SK-N-SH (cell line): ENCODE measurements at regions not wholly inside any gene's neighbourhood (a gene's known extent, or its start where the extent isn't known, plus 50 kb on each side); places are given as distances from the start of the nearest gene placed in this dataset.

Source experiments
- CTCF ChIA-PET: fragments of 300-600, 350-600 bp; formaldehyde crosslinking; extraction: SDS; loops from one replicate; lab custom pipeline; 2021; lab: Yijun Ruan, JAX
- POLR2A ChIA-PET: fragments of 350-600 bp; sonication (Branson Sonifier 250); formaldehyde crosslinking; extraction: SDS; loops from one replicate; lab custom pipeline; 2020; ENCODE audit warnings: antibody characterized with exemption, inconsistent platforms; lab: Yijun Ruan, JAX
- DNase-seq: peaks from one replicate; pipeline ENCODE4 v3.0.0; 2012
- H2AFZ ChIP-seq: fragments of 200-600 bp; sonication (generic); 2 replicates; pipeline ENCODE4 v1.8.1; 2016; ENCODE audit warnings: antibody characterized with exemption, mild to moderate bottlenecking, low read depth
- H3F3A ChIP-seq: fragments of 200-600 bp; sonication (generic); replicated peaks from 2 replicates; pipeline ENCODE3; 2016; ENCODE audit warnings: antibody characterized with exemption, mild to moderate bottlenecking; ENCODE audit not compliant: insufficient read depth
- H3K27ac ChIP-seq, 2 experiments: fragments of 200-500 bp in 1 of 2; fragments of 200-600 bp in 1 of 2; sonication (Bioruptor generic) in 1 of 2; sonication (generic), shearing (Covaris generic) in 1 of 2; 2 replicates each; pipeline versions ENCODE4 v1.5.1 to v1.6.1; 2014 to 2016; ENCODE audit warnings: low read depth in 2 of 2, inconsistent platforms in 1 of 2, low read length in 1 of 2, mild to moderate bottlenecking in 1 of 2, mixed read lengths in 1 of 2
- H3K27me3 ChIP-seq: fragments of 200-600 bp; sonication (generic), shearing (Covaris generic); 2 replicates; pipeline ENCODE4 v1.6.1; 2016; ENCODE audit warnings: mixed run types; ENCODE audit not compliant: insufficient read depth
- H3K36me3 ChIP-seq, 2 experiments: fragments of 200-500 bp in 1 of 2; fragments of 200-600 bp in 1 of 2; sonication (Bioruptor generic) in 1 of 2; sonication (generic) in 1 of 2; replicated peaks in 1 of 2; 2 replicates each; pipeline versions ENCODE3 to v1.5.1; 2014 to 2016; ENCODE audit warnings: low read length in 1 of 2, mild to moderate bottlenecking in 1 of 2; ENCODE audit not compliant: insufficient read depth in 2 of 2, control insufficient read depth in 1 of 2
- H3K4me1 ChIP-seq, 2 experiments: fragments of 200-500 bp in 1 of 2; fragments of 200-600 bp in 1 of 2; sonication (Bioruptor generic) in 1 of 2; sonication (generic), shearing (Covaris generic) in 1 of 2; 2 replicates each; pipeline versions ENCODE4 v1.5.1 to v1.6.1; 2014 to 2016; ENCODE audit warnings: low read depth in 1 of 2, low read length in 1 of 2, mixed run types in 1 of 2; ENCODE audit not compliant: insufficient read depth in 2 of 2, control insufficient read depth in 1 of 2
- H3K4me2 ChIP-seq: fragments of 200-600 bp; sonication (generic), shearing (Covaris generic); 2 replicates; pipeline ENCODE4 v1.6.1; 2017; ENCODE audit warnings: mixed run types
- H3K4me3 ChIP-seq, 2 experiments: fragments of 200-500 bp in 1 of 2; fragments of 200-600 bp in 1 of 2; sonication (Bioruptor generic) in 1 of 2; sonication (generic), shearing (Covaris generic) in 1 of 2; 2 replicates each; pipeline versions ENCODE4 v1.5.1 to v1.8.1; 2014 to 2016; ENCODE audit warnings: low read depth in 2 of 2, inconsistent platforms in 1 of 2, low read length in 1 of 2, mild to moderate bottlenecking in 1 of 2, mixed read lengths in 1 of 2, moderate library complexity in 1 of 2
- H3K79me2 ChIP-seq: fragments of 200-600 bp; sonication (generic); 2 replicates; pipeline ENCODE4 v1.8.1; 2017; ENCODE audit warnings: mild to moderate bottlenecking; ENCODE audit not compliant: insufficient read depth
- H3K9ac ChIP-seq: fragments of 200-600 bp; sonication (generic); 2 replicates; pipeline ENCODE4 v1.6.1; 2017; ENCODE audit warnings: mixed run types
- H3K9me2 ChIP-seq: fragments of 200-600 bp; sonication (generic); 2 replicates; pipeline ENCODE4 v1.6.1; 2017; ENCODE audit warnings: mixed run types
- H3K9me3 ChIP-seq: fragments of 200-600 bp; sonication (generic); 2 replicates; pipeline ENCODE4 v1.6.1; 2017; ENCODE audit warnings: mixed run types, mild to moderate bottlenecking, moderate library complexity
- H4K20me1 ChIP-seq: fragments of 200-600 bp; sonication (generic); 2 replicates; pipeline ENCODE4 v1.6.1; 2017; ENCODE audit warnings: mild to moderate bottlenecking, mixed run types; ENCODE audit not compliant: insufficient read depth
- FOXJ3 ChIP-seq: sonication (generic); formaldehyde crosslinking; IDR thresholded peaks from 2 replicates; pipeline ENCODE4 v1.5.1; 2020; ENCODE audit warnings: mild to moderate bottlenecking, missing genetic modification reagents
- JUND ChIP-seq: IDR thresholded peaks from 2 replicates; pipeline ENCODE4 v1.4.0; 2012
- NFIC ChIP-seq: IDR thresholded peaks from 2 replicates; pipeline ENCODE4 v1.4.0; 2012; ENCODE audit warnings: borderline replicate concordance
- PBX3 ChIP-seq: IDR thresholded peaks from 2 replicates; pipeline ENCODE4; 2012
- SIN3A ChIP-seq: IDR thresholded peaks from 2 replicates; pipeline ENCODE4 v1.6.1; 2012; ENCODE audit warnings: low read depth, mild to moderate bottlenecking, low read length, moderate library complexity, borderline replicate concordance
- USF1 ChIP-seq: IDR thresholded peaks from 2 replicates; pipeline ENCODE4 v1.4.0; 2012; ENCODE audit warnings: low read depth, borderline replicate concordance
- WGBS: methylation state at CpG from one replicate; pipeline ENCODE4 v1.1.6; 2017; ENCODE audit warnings: low lambda C conversion rate; 5-methylcytosine and 5-hydroxymethylcytosine counted together
- TF ChIP-seq, protein P1 (sequence below): IDR thresholded peaks from 2 replicates; pipeline ENCODE4 v1.6.1; 2012; ENCODE audit warnings: mild to moderate bottlenecking, low read depth, low read length, moderate library complexity
- TF ChIP-seq, protein P2 (sequence below): IDR thresholded peaks from 2 replicates; pipeline ENCODE4 v1.4.0; 2012; ENCODE audit warnings: low read depth

DNA sequence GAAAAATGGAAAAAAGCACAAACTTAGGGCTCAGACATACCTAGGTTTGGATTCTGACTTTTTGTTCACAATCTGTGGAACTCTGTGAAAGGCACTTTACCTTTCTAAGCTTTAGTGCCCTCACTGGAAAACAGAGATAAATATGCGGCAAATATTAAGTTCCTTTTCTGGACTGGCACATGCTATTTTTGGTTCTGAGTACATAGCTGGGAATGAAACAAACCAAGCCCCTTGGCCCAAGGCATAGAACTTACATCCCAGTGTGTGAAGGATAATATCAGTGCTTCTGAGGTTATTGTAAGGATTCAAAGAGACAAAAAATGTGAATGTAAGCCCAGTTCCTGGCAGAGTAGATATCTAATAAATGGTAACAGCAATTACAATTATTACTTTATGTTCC is 227.5 kb downstream of the ADAMTS15 start:
- H3K4me2 ChIP-seq: no peak overlapping the region

More for the DNA sequence above, 227.5 kb downstream of the ADAMTS15 start:
- peaks cover 14% of the 10 kb centered on the region; the same call in 1 of the 2 replicates for H3K9me3 ChIP-seq
- H4K20me1 ChIP-seq: no peaks in the 10 kb centered on the region
- CTCF ChIA-PET: interaction anchor here (1.1 kb wide), 1 partner anchor 241 kb away, joined by 3 read pairs; no protein-coding TSS in a partner anchor
- 94% methylated on average over 1 of the region's 1 CpG for WGBS
- POLR2A ChIA-PET: no interaction called here
- no peak overlapping the region for H2AFZ ChIP-seq
- H3K36me3 ChIP-seq: no peaks in the 10 kb centered on the region
- no peak for DNase-seq
- peaks cover 0 to 25% of the 10 kb centered on the region in 2 experiments; a peak in 2 of 4 replicates for H3K4me1 ChIP-seq
- no peaks in the 10 kb centered on the region for H3K27me3 ChIP-seq
- no peak overlapping the region for H3K9ac ChIP-seq
- TF ChIP-seq JUND: no peak
- TF ChIP-seq FOXJ3 (CRISPR knock-in tag): no peak
- TF ChIP-seq, protein P1, sequence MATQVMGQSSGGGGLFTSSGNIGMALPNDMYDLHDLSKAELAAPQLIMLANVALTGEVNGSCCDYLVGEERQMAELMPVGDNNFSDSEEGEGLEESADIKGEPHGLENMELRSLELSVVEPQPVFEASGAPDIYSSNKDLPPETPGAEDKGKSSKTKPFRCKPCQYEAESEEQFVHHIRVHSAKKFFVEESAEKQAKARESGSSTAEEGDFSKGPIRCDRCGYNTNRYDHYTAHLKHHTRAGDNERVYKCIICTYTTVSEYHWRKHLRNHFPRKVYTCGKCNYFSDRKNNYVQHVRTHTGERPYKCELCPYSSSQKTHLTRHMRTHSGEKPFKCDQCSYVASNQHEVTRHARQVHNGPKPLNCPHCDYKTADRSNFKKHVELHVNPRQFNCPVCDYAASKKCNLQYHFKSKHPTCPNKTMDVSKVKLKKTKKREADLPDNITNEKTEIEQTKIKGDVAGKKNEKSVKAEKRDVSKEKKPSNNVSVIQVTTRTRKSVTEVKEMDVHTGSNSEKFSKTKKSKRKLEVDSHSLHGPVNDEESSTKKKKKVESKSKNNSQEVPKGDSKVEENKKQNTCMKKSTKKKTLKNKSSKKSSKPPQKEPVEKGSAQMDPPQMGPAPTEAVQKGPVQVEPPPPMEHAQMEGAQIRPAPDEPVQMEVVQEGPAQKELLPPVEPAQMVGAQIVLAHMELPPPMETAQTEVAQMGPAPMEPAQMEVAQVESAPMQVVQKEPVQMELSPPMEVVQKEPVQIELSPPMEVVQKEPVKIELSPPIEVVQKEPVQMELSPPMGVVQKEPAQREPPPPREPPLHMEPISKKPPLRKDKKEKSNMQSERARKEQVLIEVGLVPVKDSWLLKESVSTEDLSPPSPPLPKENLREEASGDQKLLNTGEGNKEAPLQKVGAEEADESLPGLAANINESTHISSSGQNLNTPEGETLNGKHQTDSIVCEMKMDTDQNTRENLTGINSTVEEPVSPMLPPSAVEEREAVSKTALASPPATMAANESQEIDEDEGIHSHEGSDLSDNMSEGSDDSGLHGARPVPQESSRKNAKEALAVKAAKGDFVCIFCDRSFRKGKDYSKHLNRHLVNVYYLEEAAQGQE: no peak
- TF ChIP-seq USF1: no peak
- TF ChIP-seq NFIC: no peak
- TF ChIP-seq SIN3A: no peak
- TF ChIP-seq, protein P2, sequence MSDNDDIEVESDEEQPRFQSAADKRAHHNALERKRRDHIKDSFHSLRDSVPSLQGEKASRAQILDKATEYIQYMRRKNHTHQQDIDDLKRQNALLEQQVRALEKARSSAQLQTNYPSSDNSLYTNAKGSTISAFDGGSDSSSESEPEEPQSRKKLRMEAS: no peak
- no peak for TF ChIP-seq PBX3
- peaks cover 8% of the 10 kb centered on the region for H3F3A ChIP-seq
- no peak overlapping the region for H3K4me3 ChIP-seq
- peak overlapping the region in 1 of 2 experiments; percentile 39; a peak in 1 of 4 replicates for H3K27ac ChIP-seq
- no peaks in the 10 kb centered on the region for H3K79me2 ChIP-seq
- no peaks in the 10 kb centered on the region for H3K9me2 ChIP-seq
